GM21528 (cell line): ENCODE measurements at regions not wholly inside any gene's neighbourhood (a gene's known extent, or its start where the extent isn't known, plus 50 kb on each side); places are given as distances from the start of the nearest gene placed in this dataset.

Experiments
- ATAC-seq: cut with Tn5 transposase; IDR thresholded peaks from one replicate; pipeline ENCODE4 v1.9.1; 2021; ENCODE audit warnings: mild to moderate bottlenecking, moderate library complexity; ENCODE audit not compliant: unreplicated experiment, low FRiP score

GRCh38 chr10:111488668-111489067 is 411.8 kb downstream of the ADRA2A start:
- no peak for ATAC-seq

GRCh38 chr10:111491154-111491553 is 414.3 kb downstream of the ADRA2A start:
- ATAC-seq: no peak

DNA sequence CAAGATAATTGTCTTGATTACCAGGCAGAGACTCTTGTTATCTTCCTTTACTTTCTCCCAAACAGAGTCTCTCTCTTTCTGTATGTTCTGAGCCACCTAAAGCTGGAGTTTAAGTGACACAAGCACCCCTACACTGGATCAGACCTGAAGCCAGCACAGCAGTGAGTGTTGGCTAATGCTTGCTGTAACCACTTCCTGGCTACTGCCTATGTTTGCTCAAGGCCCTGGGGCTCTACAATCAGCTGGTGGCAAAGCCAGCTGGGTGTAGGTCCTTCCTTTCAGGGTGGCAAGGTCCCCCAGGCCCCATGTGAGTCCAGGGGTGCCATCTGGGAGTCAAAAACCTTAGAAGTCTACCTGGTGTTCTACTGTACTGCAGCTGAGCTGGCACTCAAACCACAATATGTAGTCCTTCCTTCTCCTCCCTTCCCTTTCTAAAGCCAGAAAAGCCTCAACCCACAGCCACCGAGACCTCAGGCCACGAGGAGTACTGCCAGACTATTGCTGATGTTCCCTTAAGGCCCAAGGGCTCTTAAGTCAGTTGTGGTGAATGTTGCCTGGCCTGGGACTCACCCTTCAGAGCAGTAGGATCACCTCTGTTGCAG is 416.3 kb downstream of the ADRA2A start:
- ATAC-seq: no peak

DNA sequence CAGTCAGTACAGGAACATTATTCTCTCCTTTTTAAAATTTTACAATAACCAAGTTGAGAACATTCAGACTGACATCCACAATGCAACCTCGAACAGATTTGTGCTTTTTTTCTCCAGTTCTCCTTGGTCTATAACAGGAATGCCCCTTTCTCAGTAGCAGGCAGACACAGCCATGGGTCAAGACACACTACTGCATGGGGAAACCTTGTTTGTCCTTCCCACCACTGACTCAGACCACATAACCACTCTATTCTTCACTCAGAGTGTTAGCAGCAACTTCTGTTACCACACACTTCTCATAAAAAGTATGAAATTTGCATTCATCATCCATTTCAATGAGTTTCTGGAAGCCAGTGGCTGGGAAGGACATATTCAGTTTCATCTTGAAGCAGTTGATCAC is 421.7 kb downstream of the ADRA2A start:
- no peak for ATAC-seq

GRCh38 chr10:111504376-111504775 is 427.5 kb downstream of the ADRA2A start:
- ATAC-seq: no peak

- no peak for ATAC-seq
These were observed 429.6 kb downstream of the ADRA2A start for GRCh38 chr10:111506266-111507034.

DNA sequence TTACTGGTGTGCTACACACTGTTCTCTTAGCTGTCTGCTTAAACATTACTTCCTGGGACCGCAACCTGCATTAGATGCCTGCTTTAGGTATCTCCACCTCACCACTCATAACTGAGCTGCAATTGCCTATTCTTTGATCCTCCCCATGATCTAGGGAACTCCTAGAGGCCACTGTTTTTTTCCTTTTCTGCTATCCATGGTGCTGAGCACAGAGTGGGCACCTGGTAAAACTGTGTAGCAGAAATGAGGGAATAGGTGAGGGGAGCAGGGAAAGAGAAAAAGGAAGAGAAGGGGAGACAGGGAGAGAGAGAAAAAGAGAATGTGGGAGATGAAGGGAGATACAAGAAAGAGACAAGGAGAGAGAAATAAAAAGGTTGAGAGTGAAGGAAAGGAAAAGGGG is 434.9 kb downstream of the ADRA2A start:
- no peak for ATAC-seq

- ATAC-seq: no peak
These were observed 438.4 kb downstream of the ADRA2A start for GRCh38 chr10:111515264-111515663.

DNA sequence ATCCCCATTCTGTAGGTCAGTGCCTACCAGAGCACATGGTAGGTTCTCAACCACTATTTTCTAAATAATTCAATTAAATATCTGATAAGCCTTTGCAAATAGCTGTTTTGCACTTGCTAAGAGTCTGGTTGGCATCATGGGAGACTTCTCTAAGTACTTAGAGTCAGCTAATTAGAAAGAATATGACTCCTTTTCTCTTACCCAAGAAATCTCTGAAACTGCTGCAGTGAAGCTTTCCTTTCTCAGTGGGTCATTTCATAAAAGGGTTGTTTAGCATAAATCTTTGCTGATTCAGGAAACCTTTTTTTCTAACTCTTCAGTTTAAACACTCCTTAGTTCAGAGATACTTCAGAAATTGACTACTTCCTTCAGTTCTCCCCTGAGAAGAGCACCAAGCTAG is 438.9 kb downstream of the ADRA2A start:
- ATAC-seq: no peak

GRCh38 chr10:111516144-111516543 is 439.3 kb downstream of the ADRA2A start:
- no peak for ATAC-seq

DNA sequence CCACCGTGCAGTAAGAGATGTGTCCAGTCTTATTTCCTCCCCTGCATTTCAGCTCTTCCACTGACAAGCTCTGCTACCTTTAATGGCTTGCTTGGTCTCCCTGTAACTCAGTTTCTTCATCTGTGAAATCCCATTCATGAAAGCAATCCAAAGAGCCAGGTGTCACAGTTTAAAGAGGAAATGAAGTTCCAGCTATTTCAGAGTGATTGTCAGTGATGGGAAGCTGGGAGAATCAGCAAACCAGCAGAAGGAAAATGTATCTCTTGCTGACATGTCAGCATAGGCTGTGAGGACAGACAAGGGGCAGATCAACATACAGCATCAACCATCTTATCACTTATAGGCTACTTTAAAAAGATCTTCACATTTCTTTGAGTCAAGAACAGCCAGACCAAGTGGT is 445.3 kb downstream of the ADRA2A start:
- no peak for ATAC-seq

DNA sequence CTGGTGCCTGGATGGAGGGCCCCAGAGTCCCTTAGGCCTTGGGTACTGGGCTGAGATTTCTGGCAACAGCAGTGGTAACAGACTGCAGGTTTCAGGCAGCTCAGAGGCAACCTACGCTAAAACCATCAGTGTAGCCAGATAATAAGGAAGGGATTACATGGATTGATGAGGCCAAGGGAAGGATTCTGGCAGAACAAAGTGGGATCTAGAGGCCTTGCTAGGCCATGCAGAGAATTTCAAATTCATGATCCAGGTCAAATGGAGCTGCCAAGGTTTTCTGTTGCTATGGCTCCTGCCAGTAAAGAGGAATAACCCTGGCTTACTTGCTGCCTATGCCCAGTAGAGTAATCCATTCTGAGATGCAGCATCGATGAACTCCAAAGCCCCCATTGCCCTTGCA is 445.7 kb downstream of the ADRA2A start:
- no peak for ATAC-seq

GRCh38 chr10:111523016-111523415 is 446.2 kb downstream of the ADRA2A start:
- ATAC-seq: no peak

GRCh38 chr10:111524134-111524533 is 447.3 kb downstream of the ADRA2A start:
- ATAC-seq: no peak

GRCh38 chr10:111525696-111526095 is 448.9 kb downstream of the ADRA2A start:
- ATAC-seq: no peak

- no peak for ATAC-seq
These were observed 454.9 kb downstream of the ADRA2A start for GRCh38 chr10:111531690-111532089.

GRCh38 chr10:111532139-111532538 is 455.3 kb downstream of the ADRA2A start:
- ATAC-seq: no peak

DNA sequence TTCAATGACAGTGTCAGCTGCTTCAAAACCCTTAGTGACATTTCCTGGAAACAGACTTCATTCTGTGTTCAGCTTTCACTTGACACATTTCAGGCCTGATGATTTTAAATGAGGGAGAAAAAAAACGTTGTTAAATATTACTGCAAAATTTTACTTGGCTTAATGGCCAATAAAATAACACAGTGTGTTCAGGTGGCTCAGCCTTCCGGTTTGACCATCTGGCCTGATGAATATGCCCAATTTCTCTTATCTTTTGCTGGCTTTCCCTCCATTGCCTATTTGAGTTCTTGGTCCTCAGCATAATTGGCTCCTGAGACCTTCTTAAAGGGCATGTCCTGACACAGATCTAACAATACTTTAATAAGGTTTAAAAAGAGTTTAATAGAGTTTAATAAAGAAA is 462.4 kb downstream of the ADRA2A start:
- no peak for ATAC-seq

DNA sequence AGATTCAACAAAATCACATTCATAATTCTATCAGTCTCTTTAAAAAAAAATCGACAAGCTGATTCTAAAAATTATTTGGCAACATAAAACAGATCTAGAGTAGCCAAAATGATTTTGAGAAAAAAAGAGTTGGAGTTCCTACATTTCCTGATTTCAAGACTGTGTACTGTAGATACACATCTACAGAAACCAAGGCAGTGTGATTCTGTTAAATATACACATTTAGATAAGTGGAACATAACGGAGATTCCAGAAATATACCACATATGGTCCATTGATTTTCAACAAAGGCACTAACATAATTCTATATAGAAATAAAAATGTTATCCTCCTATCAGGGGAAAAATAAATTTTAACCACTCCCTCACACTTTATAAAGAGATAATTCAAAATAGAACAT is 467.0 kb downstream of the ADRA2A start:
- ATAC-seq: no peak

DNA sequence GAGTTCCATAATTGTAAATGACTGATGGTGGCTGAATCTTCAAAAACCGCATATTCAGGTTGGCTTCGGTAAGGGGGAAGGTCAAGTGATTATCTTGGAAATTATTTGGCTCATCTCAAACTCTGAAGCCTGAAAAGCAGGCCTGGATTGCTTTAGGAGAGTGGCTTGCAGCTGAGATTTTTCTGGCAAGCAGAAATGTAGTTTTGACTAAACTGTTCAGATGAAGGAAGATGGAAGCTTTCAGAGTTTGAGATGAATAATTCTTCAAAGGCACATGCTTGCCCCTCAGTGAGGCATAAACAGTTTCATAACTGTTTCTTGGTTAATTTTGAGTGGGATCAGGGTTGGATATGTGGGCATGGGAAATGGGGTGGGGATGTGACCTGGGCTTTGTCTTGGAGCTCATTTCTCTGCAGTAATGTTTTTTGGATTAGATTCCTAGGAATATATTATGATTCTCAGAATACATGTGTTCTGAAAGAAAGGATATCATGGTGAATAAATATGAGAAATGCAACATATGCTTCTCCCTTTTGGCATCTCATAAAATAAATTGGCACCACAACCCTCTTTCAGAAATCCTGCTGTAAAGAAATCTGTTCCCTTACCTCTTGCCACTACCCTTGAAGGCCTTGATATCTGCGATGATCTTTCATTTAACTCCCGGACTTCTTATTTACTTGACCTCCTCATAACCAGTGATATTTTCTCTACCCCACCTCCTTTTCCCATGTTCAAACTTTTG is 469.2 kb downstream of the ADRA2A start:
- no peak for ATAC-seq

DNA sequence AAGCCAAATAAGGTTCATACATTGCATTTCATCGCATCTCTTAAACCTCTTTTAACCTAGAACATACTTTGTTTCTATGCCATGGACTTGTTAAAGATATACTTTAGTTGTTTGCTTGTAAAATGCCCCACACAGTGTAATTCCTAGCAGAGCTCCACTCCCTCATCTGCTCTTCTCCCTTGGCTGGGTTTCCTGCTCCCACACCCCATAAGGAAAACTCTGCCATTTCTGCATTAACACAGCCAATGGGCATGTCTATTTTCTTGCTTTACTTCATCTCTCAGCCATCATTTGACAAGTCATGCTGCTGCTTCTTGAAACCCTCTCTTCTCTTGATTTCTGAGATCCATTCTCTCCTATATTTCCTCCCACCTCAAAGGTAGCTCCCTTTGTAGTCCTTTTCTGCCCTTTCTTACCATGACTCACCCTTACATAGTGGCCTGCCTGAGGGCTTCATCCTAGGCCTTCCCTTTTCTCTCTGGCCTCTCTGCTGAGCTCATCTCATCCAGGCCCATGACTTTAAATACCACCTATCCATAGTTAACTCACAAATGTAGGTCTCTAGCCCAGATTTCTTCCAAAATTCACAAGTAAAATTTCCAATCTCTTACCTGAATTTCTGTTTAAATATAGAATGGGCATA is 471.4 kb downstream of the ADRA2A start:
- ATAC-seq: no peak
